HG02981 (cell line): ENCODE measurements at regions not wholly inside any gene's neighbourhood (a gene's known extent, or its start where the extent isn't known, plus 50 kb on each side); places are given as distances from the start of the nearest gene placed in this dataset.
"Not testable (repeated sequence)": the region's sequence is repeated elsewhere in the genome, so short reads cannot be mapped to it uniquely, and the experiment has no call there.

Source experiments
- ATAC-seq: cut with Tn5 transposase; IDR thresholded peaks from one replicate; pipeline ENCODE4 v1.9.1; 2021; ENCODE audit warnings: mild to moderate bottlenecking, moderate library complexity; ENCODE audit not compliant: unreplicated experiment

- ATAC-seq: no peak
These were observed 313.1 kb downstream of the SV2B start for GRCh38 chr15:91413142-91413541.

GRCh38 chr15:91414124-91414523, 314.1 kb downstream of the SV2B start:
- ATAC-seq: no peak

- not testable (repeated sequence) for ATAC-seq
These were observed 315.2 kb downstream of the SV2B start for GRCh38 chr15:91415258-91415657.

- no peak for ATAC-seq
These were observed 320.6 kb downstream of the SV2B start for GRCh38 chr15:91420689-91421088.

- no peak for ATAC-seq
These were observed 322.7 kb downstream of the SV2B start for GRCh38 chr15:91422797-91423196.

GRCh38 chr15:91424001-91424400, 323.9 kb downstream of the SV2B start:
- ATAC-seq: no peak

GRCh38 chr15:91426412-91426811, 326.4 kb downstream of the SV2B start:
- no peak for ATAC-seq

GRCh38 chr15:91429973-91430372, 329.9 kb downstream of the SV2B start:
- ATAC-seq: no peak

- no peak for ATAC-seq
These were observed 331.1 kb downstream of the SV2B start for GRCh38 chr15:91431041-91431715.

DNA sequence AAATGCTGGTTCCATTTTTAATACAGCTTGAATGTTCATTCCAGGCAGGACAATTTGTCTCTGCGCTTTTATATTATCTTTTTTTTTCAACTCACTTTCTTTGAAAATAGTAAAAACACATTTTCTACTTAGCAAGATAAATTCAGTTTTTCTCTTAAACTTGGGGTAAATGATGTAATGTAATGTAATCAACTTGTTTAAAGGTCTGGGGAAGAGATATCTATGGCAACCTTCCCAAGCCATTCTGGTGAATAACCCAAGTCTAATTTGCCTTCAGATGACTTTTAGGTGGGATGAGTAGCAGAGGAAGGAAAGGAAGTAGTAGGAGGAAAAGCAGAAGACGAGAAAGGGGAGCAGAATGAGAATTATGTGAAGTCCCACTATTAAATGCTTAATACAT, 335.1 kb downstream of the SV2B start:
- ATAC-seq: no peak

- ATAC-seq: no peak
These were observed 344.6 kb downstream of the SV2B start for GRCh38 chr15:91444656-91445055.

GRCh38 chr15:91445695-91446228, 345.7 kb downstream of the SV2B start:
- no peak for ATAC-seq

GRCh38 chr15:91447991-91448644, 348.1 kb downstream of the SV2B start:
- no peak for ATAC-seq

DNA sequence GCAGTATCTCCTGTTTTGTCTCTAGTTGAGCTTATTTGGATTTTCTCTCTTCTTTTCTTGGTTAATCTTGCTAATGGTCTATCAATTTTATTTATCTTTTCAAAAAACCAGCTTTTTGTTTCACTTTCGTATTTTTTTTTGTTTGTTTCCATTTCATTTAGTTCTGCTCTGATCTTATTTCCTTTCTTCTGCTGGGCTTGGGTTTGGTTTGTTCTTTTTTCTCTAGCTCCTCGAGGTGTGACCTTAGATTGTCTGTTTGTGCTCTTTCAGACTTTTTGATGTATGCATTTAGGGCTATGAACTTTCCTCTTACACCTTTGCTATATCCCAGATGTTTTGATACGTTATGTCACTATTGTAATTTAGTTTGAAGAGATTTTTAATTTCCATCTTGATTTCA, 353.3 kb downstream of the SV2B start:
- ATAC-seq: not testable (repeated sequence)

GRCh38 chr15:91456251-91456718, 356.2 kb downstream of the SV2B start:
- no peak for ATAC-seq

DNA sequence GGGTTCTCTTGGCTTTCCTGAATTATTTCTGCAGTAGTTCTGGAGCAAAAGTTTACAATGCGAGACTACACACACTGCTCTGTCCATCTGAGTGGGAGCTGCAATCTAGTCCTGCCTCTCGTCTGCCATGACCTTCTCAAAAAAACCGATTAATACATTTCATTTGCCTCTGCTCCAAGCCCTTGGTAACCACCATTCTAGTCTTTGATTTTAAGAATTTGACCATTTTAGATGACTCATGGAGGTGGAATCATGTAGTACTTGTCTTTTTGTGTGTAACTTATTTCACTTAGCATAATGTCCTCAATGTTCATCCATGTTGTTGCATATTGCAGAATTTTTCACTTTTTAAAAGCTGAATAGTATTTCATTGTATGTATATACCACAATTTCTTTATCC, 356.9 kb downstream of the SV2B start:
- ATAC-seq: no peak

- ATAC-seq: no peak
These were observed 361.3 kb downstream of the SV2B start for GRCh38 chr15:91461377-91461776.

- ATAC-seq: no peak
These were observed 365.0 kb downstream of the SV2B start for GRCh38 chr15:91465086-91465485.

DNA sequence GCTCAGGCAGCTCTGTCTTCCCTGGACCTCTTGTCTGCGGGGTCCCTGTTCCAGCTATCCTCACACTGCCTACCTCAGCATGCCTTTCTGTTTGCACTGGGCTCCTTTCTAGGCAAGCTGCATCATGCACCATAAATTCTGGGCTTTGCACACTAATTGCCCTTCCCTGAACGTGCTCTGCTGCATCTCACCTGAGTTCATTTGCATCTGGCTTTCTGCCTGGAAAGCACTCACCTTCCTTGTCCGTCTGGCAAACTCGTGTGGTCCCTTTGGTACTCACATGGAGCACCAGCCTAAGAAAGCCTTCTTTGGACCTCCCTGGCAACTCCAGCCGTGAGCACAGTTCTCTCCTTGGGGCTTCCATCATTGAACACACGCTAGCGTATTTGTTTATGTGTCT, 365.6 kb downstream of the SV2B start:
- no peak for ATAC-seq

- ATAC-seq: no peak
These were observed 369.0 kb downstream of the SV2B start for GRCh38 chr15:91468871-91469580.

DNA sequence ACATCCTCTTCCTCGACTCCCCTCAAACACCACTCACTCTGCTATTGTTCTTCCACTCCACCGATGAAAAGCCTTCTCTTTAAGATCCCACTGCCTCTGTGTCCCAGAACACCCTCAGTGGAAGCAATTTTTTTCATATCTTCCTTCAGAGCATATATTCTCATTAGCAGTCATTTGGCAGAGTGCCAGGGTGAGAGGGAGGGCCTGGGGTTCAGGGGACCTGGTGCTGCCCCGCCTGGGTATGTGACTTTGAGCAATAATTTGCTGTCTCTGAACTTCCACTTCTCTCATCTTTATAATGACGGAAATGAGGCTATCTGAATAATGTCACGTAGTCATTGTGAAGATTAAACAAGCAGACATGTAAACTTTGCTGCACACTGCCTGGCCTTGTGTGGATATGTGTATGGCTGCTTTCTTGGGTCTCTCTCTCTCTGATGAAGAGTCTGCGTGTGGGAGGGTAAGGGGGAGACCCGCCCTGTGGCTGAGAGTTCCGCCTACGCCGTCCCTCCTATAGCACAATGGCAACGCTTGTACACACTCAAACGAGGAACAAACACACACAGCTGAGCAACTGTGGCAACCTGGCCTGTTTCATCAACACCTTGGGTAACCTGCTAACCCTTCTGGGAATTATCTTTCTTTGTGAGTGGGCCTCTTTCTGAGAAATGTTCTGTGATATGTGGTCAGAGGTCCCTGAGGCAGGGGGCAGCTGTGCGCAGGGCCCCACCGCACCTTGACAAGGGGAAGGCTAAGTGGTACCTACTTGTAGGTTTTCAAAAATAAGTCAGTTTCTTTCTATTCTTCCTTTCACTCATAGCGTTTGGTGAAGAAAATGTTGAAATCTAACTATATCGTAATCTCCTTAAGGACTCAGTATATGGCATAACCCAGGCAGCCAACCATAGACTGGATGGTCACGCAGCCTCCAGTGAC, 369.8 kb downstream of the SV2B start:
- no peak for ATAC-seq
